ENCODE measurements at regions not wholly inside any gene's neighbourhood (a gene's known extent, or its start where the extent isn't known, plus 50 kb on each side); places are given as distances from the start of the nearest gene placed in this dataset.
"Not testable (repeated sequence)": the region's sequence is repeated elsewhere in the genome, so short reads cannot be mapped to it uniquely, and the experiment has no call there.

- Histone ChIP-seq H3K4me3 (no peak overlapping the region), H3K9me3 (replicated peaks; ENCODE audit: control insufficient read depth, insufficient read depth, low read length) (no peaks in the 10 kb centered on the region), H2AFZ (ENCODE audit: control insufficient read depth, low read depth, low read length) (no peak overlapping the region), H3K36me3 (ENCODE audit: control insufficient read depth in 2 of 2, insufficient read depth in 2 of 2, low read length in 1 of 2) (no peaks in the 10 kb centered on the region), H3K79me2 (ENCODE audit: control insufficient read depth, insufficient read depth, low read length) (no peaks in the 10 kb centered on the region), H3K4me1 (ENCODE audit: control insufficient read depth, insufficient read depth, low read length) (no peaks in the 10 kb centered on the region), H4K20me1 (ENCODE audit: control insufficient read depth, insufficient read depth) (no peaks in the 10 kb centered on the region), H3K4me2 (ENCODE audit: control insufficient read depth, insufficient read depth) (no peak overlapping the region), H3K27ac (ENCODE audit: control insufficient read depth, insufficient read depth) (no peak overlapping the region), H3K9ac (ENCODE audit: control insufficient read depth, insufficient read depth, low read length) (no peak overlapping the region), H3K27me3 (replicated peaks in 1 of 2; ENCODE audit: control insufficient read depth in 2 of 2, insufficient read depth in 2 of 2, low read length in 1 of 2) (no peaks in the 10 kb centered on the region)
- ChIA-PET SMC1A (ENCODE audit: uncharacterized antibody, unreplicated experiment) (interaction anchor here (1.1 kb wide), 1 partner anchor 198 kb away, joined by 3 read pairs; no protein-coding TSS in a partner anchor), POLR2A (no interaction called here), RAD21 (ENCODE audit: unreplicated experiment) (no interaction called here), CTCF (no interaction called here)
- no peak for ATAC-seq
- intact Hi-C loops (cut with micrococcal nuclease; ENCODE audit: unreplicated experiment) (no loop called here), in situ Hi-C loops (cut with MboI) (no loop called here)
- TF ChIP-seq, protein P1, sequence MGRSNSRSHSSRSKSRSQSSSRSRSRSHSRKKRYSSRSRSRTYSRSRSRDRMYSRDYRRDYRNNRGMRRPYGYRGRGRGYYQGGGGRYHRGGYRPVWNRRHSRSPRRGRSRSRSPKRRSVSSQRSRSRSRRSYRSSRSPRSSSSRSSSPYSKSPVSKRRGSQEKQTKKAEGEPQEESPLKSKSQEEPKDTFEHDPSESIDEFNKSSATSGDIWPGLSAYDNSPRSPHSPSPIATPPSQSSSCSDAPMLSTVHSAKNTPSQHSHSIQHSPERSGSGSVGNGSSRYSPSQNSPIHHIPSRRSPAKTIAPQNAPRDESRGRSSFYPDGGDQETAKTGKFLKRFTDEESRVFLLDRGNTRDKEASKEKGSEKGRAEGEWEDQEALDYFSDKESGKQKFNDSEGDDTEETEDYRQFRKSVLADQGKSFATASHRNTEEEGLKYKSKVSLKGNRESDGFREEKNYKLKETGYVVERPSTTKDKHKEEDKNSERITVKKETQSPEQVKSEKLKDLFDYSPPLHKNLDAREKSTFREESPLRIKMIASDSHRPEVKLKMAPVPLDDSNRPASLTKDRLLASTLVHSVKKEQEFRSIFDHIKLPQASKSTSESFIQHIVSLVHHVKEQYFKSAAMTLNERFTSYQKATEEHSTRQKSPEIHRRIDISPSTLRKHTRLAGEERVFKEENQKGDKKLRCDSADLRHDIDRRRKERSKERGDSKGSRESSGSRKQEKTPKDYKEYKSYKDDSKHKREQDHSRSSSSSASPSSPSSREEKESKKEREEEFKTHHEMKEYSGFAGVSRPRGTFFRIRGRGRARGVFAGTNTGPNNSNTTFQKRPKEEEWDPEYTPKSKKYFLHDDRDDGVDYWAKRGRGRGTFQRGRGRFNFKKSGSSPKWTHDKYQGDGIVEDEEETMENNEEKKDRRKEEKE (IDR thresholded peaks at IDR 0.05): no peak
- TF ChIP-seq, protein P2, sequence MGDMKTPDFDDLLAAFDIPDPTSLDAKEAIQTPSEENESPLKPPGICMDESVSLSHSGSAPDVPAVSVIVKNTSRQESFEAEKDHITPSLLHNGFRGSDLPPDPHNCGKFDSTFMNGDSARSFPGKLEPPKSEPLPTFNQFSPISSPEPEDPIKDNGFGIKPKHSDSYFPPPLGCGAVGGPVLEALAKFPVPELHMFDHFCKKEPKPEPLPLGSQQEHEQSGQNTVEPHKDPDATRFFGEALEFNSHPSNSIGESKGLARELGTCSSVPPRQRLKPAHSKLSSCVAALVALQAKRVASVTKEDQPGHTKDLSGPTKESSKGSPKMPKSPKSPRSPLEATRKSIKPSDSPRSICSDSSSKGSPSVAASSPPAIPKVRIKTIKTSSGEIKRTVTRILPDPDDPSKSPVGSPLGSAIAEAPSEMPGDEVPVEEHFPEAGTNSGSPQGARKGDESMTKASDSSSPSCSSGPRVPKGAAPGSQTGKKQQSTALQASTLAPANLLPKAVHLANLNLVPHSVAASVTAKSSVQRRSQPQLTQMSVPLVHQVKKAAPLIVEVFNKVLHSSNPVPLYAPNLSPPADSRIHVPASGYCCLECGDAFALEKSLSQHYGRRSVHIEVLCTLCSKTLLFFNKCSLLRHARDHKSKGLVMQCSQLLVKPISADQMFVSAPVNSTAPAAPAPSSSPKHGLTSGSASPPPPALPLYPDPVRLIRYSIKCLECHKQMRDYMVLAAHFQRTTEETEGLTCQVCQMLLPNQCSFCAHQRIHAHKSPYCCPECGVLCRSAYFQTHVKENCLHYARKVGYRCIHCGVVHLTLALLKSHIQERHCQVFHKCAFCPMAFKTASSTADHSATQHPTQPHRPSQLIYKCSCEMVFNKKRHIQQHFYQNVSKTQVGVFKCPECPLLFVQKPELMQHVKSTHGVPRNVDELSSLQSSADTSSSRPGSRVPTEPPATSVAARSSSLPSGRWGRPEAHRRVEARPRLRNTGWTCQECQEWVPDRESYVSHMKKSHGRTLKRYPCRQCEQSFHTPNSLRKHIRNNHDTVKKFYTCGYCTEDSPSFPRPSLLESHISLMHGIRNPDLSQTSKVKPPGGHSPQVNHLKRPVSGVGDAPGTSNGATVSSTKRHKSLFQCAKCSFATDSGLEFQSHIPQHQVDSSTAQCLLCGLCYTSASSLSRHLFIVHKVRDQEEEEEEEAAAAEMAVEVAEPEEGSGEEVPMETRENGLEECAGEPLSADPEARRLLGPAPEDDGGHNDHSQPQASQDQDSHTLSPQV (IDR thresholded peaks at IDR 0.05): no peak
- TF ChIP-seq, protein P3, sequence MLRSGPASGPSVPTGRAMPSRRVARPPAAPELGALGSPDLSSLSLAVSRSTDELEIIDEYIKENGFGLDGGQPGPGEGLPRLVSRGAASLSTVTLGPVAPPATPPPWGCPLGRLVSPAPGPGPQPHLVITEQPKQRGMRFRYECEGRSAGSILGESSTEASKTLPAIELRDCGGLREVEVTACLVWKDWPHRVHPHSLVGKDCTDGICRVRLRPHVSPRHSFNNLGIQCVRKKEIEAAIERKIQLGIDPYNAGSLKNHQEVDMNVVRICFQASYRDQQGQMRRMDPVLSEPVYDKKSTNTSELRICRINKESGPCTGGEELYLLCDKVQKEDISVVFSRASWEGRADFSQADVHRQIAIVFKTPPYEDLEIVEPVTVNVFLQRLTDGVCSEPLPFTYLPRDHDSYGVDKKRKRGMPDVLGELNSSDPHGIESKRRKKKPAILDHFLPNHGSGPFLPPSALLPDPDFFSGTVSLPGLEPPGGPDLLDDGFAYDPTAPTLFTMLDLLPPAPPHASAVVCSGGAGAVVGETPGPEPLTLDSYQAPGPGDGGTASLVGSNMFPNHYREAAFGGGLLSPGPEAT (IDR thresholded peaks at IDR 0.05; ENCODE audit: low read depth): no peak
- TF ChIP-seq NR2C2 (IDR thresholded peaks at IDR 0.05; ENCODE audit: borderline replicate concordance, control insufficient read depth, insufficient read length, low read depth) (no peak), MLLT1 (IDR thresholded peaks at IDR 0.05) (no peak), RB1 (IDR thresholded peaks at IDR 0.05; ENCODE audit: borderline replicate concordance) (no peak)
- FAIRE-seq: no peak
- BruUV-seq (replicated peaks): no TSS peak
- DNase-seq (ENCODE audit: low read depth, low spot score): no peak
These were observed 444.9 kb downstream of the ARL4A start for GRCh38 chr7:13132314-13132713.

DNA sequence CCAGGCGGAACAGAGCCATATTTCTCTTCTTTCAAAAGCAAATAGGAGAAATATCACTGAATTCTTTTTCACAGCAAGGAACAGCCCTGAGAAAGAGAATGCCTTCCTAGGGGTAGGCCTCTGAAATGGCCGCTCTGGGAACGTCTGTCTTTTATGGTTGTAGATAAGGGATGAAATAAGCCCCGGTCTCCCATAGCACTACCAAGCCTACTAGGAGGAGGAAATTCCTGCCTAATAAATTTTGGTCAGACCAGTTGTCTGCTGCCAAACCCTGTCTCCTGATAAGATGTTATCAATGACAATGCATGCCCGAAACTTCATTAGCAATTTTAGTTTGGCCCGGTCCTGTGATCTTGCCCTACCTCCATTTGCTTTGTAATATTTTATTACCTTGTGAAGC lies 448.9 kb downstream of the ARL4A start:
- H3K36me3 ChIP-seq (ENCODE audit: control insufficient read depth in 2 of 2, insufficient read depth in 2 of 2, low read length in 1 of 2); ATAC-seq; H4K20me1 ChIP-seq (ENCODE audit: control insufficient read depth, insufficient read depth); in situ Hi-C loops (cut with MboI); RAD21 ChIA-PET (ENCODE audit: unreplicated experiment); DNase-seq (ENCODE audit: low read depth, low spot score); H3K9me3 ChIP-seq (replicated peaks; ENCODE audit: control insufficient read depth, insufficient read depth, low read length); SMC1A ChIA-PET (ENCODE audit: uncharacterized antibody, unreplicated experiment); POLR2A ChIA-PET; H3K4me1 ChIP-seq (ENCODE audit: control insufficient read depth, insufficient read depth, low read length); intact Hi-C loops (cut with micrococcal nuclease; ENCODE audit: unreplicated experiment); H3K4me2 ChIP-seq (ENCODE audit: control insufficient read depth, insufficient read depth); FAIRE-seq; H3K27me3 ChIP-seq (replicated peaks in 1 of 2; ENCODE audit: control insufficient read depth in 2 of 2, insufficient read depth in 2 of 2, low read length in 1 of 2); H3K79me2 ChIP-seq (ENCODE audit: control insufficient read depth, insufficient read depth, low read length); CTCF ChIA-PET; H3K4me3 ChIP-seq; H3K27ac ChIP-seq (ENCODE audit: control insufficient read depth, insufficient read depth); H2AFZ ChIP-seq (ENCODE audit: control insufficient read depth, low read depth, low read length); H3K9ac ChIP-seq (ENCODE audit: control insufficient read depth, insufficient read depth, low read length); BruUV-seq (replicated peaks): not testable (repeated sequence)
- WGBS (ENCODE audit: insufficient coverage, insufficient replicate concordance, low lambda C conversion rate, missing lambda C conversion rate): 79% methylated on average over 6 of the region's 6 CpGs

All from GM12878 (cell line).